ENCODE measurements at regions not wholly inside any gene's neighbourhood (a gene's known extent, or its start where the extent isn't known, plus 50 kb on each side); places are given as distances from the start of the nearest gene placed in this dataset.

DNA sequence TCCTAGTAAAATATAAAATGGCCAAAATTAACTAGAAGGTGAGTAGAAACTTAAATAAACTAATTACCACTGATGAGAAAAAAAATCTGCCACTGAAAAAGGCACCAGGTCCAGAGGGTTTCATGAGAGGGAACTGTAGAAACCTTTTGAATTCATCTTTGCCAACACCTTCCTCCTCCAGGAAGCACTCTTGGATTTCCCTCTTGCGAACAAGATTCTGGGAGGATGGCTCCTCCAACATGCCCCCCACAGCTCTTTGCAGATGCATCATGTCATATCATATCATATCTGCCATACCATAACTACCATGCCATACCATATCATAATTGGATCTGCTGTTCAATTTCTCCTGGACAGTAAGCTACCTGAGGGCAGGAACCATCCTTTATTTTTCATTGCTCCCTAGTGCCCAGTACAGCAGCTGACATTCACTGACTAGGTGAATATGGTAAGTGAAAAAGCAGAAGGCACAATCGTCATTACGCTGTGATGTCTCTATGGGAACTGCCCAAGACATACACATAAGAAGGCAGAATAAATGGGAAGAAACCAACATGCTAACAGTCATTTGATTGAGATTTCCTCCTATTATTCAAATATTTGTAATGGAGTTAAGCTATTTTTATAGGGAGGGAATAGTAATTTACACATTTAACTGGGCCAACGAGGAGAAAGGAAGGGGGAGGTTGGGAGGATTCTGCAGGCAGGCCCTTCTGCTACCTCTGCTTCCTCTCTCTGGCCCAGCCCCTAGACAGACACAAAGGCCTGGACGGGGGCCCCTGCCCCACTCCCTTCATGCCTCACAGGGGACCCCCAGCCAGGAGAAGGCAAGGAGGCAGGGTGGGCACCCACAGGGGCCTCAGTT, 110.1 kb upstream of the SMURF2 start:
- Histone ChIP-seq H3K4me3 (no peak overlapping the region), H3K27ac (no peak overlapping the region), H3K9me3 (no peaks in the 10 kb centered on the region), H3K36me3 (peaks cover 0 to 30% (median 0%) of the 10 kb centered on the region in 9 donors), H3K27me3 (no peaks in the 10 kb centered on the region), H3K4me1 (peaks cover 0 to 15% (median 7%) of the 10 kb centered on the region in 12 donors)
- WGBS, 4 donors: 64 to 79% (median 66%) methylated on average over 5 of the region's 5 CpGs
- ATAC-seq: no peak
- intact Hi-C loops (cut with DNase I): loop anchor here in 1 of 10 donors (10.0 kb wide), 1 partner anchor 73 kb away; no protein-coding TSS in a partner anchor
- DNase-seq: no peak
- no peak for TF ChIP-seq POLR2A (IDR thresholded peaks at IDR 0.05)
- TF ChIP-seq, protein P1, sequence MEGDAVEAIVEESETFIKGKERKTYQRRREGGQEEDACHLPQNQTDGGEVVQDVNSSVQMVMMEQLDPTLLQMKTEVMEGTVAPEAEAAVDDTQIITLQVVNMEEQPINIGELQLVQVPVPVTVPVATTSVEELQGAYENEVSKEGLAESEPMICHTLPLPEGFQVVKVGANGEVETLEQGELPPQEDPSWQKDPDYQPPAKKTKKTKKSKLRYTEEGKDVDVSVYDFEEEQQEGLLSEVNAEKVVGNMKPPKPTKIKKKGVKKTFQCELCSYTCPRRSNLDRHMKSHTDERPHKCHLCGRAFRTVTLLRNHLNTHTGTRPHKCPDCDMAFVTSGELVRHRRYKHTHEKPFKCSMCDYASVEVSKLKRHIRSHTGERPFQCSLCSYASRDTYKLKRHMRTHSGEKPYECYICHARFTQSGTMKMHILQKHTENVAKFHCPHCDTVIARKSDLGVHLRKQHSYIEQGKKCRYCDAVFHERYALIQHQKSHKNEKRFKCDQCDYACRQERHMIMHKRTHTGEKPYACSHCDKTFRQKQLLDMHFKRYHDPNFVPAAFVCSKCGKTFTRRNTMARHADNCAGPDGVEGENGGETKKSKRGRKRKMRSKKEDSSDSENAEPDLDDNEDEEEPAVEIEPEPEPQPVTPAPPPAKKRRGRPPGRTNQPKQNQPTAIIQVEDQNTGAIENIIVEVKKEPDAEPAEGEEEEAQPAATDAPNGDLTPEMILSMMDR (IDR thresholded peaks at IDR 0.05): no peak

DNA sequence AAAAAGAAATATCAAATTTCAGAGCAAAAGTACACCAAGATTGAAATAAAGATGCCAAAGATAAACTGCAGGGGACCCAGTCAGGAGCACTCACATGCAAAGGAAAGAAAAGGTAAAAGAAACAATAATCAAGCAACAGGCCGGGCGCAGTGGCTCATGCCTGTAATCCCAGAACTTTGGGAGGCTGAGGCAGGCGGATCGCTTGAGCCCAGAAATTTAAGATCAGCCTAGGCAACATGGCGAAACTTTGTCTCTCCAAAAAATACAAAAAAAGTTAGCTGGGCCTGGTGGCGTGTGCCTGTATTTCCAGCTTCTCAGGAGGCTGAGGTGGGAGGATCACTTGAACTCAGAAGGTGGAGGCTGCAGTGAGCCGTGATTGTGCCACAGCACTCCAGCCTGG, 107.6 kb upstream of the SMURF2 start:
- intact Hi-C loops (cut with DNase I): loop anchor here in 1 of 10 donors (10.0 kb wide), 1 partner anchor 75 kb away; no protein-coding TSS in a partner anchor
- DNase-seq: no peak
- H3K27ac ChIP-seq: no peak overlapping the region

DNA sequence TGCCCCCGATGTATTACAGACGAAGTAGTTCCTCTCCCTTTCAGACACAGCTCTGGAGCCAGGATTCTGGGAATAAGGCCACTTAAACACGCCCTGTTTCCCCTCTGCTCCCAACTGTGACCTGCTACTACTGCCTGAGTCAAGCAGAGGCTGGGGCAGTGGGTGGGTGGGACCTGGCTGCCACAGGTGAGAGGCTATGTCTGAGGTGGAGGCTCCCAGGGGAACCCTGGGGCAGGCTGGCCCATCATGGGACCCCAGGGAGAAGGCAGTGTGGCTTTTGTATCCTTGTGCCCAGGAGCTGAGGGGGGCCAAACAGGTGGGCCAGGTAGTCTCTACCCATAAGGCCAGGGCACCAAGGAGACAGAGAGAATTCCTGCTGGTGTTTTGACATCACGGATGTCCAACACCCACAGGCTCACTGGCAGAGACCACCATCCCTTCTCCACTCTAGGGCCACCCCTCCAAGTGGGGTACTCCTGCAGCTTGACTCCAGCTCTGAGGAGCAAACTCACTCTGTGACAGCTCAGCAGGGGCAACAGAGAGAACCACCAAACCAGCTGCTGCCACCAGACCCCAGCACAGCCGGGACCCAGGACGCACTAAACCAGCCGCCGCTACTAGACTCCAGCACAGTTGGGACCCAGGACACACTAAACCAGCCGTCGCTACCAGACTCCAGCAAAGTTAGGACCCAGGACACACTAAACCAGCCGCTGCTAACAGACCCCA, 105.3 kb upstream of the SMURF2 start:
- no peak for TF ChIP-seq POLR2A (IDR thresholded peaks at IDR 0.05)
- TF ChIP-seq, protein P1 (IDR thresholded peaks at IDR 0.05): no peak
- intact Hi-C loops (cut with DNase I): no loop called here
- 88 to 94% (median 91%) methylated on average over 11 of the region's 11 CpGs for WGBS, 4 donors

More for the DNA sequence above, 107.6 kb upstream of the SMURF2 start:
- Histone ChIP-seq H3K36me3 (peaks cover 0 to 36% (median 2%) of the 10 kb centered on the region in 9 donors), H3K4me1 (peaks cover 0 to 3% (median 0%) of the 10 kb centered on the region in 12 donors), H3K27me3 (no peaks in the 10 kb centered on the region), H3K9me3 (no peaks in the 10 kb centered on the region), H3K4me3 (no peak overlapping the region)
- WGBS, 4 donors: 91 to 98% (median 96%) methylated on average over 7 of the region's 7 CpGs
- no peak for TF ChIP-seq POLR2A (IDR thresholded peaks at IDR 0.05)
- TF ChIP-seq, protein P1 (IDR thresholded peaks at IDR 0.05): no peak
- ATAC-seq: no peak

More for the DNA sequence above, 105.3 kb upstream of the SMURF2 start:
- no peak overlapping the region for H3K4me3 ChIP-seq
- peaks cover 0 to 53% (median 21%) of the 10 kb centered on the region in 9 donors for H3K36me3 ChIP-seq
- no peaks in the 10 kb centered on the region for H3K9me3 ChIP-seq
- peaks cover 0 to 3% (median 0%) of the 10 kb centered on the region in 12 donors for H3K4me1 ChIP-seq
- no peaks in the 10 kb centered on the region for H3K27me3 ChIP-seq
- H3K27ac ChIP-seq: no peak overlapping the region
- ATAC-seq (no peak), DNase-seq (no peak)

Data from heart left ventricle (tissue), 16 donors.